ENCODE measurements at regions not wholly inside any gene's neighbourhood (a gene's known extent, or its start where the extent isn't known, plus 50 kb on each side); places are given as distances from the start of the nearest gene placed in this dataset.

DNA sequence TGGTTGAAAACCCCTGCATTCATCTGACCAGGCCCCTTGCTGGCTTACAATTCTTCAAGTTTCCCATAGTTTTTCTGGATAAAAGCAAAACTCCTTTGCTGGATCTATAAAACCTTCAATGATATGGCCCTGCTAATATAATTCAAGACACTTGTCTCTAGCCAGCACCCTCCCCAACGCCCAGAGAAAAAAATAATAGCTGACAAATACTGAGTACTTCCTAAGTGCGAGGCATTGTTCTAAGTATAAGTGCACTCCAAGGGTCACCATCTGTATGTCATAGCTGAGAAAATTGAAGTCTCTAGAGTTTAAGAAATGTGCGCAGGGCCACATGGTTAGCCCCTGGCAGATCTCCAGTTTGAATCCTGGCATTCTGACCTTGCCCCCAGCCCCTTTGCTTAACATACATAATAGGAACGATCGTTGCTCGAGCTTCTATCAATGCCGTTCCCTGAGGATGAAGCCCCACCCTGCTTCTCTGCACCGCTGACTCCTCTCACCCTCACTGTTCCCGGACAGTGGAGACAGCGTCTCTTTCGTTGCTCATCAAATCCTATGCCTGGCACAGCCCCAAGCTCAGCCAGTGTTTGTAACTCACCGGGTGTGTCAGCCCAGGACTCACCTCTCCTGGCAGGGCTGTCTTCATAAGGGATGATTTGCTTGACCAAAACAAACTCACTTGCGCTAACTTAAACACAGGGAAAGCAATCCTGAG, 377.1 kb upstream of the PROK2 start:
- TF ChIP-seq, protein P1, sequence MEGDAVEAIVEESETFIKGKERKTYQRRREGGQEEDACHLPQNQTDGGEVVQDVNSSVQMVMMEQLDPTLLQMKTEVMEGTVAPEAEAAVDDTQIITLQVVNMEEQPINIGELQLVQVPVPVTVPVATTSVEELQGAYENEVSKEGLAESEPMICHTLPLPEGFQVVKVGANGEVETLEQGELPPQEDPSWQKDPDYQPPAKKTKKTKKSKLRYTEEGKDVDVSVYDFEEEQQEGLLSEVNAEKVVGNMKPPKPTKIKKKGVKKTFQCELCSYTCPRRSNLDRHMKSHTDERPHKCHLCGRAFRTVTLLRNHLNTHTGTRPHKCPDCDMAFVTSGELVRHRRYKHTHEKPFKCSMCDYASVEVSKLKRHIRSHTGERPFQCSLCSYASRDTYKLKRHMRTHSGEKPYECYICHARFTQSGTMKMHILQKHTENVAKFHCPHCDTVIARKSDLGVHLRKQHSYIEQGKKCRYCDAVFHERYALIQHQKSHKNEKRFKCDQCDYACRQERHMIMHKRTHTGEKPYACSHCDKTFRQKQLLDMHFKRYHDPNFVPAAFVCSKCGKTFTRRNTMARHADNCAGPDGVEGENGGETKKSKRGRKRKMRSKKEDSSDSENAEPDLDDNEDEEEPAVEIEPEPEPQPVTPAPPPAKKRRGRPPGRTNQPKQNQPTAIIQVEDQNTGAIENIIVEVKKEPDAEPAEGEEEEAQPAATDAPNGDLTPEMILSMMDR (IDR thresholded peaks at IDR 0.05) = no peak
- TF ChIP-seq EP300 (IDR thresholded peaks at IDR 0.05) (no peak), POLR2AphosphoS5 (IDR thresholded peaks at IDR 0.05) (no peak), POLR2A (IDR thresholded peaks at IDR 0.05; ENCODE audit: low read depth) (no peak)

All from esophagus muscularis mucosa (tissue), 4 donors.